GM23338 (cell line): ENCODE measurements at regions not wholly inside any gene's neighbourhood (a gene's known extent, or its start where the extent isn't known, plus 50 kb on each side); places are given as distances from the start of the nearest gene placed in this dataset.

Experiments used
- ATAC-seq: fragments of 200-7000 bp; cut with Tn5 transposase; 3 replicates; pipeline ENCODE4 v1.9.1; 2020
- DNase-seq: peaks from one replicate; pipeline ENCODE4 v3.0.0-alpha.2; 2015; ENCODE audit warnings: low spot score
- H2AFZ ChIP-seq: fragments of 200-600 bp; sonication (generic); 2 replicates; pipeline ENCODE4 v1.8.0; 2016; ENCODE audit warnings: antibody characterized with exemption, mild to moderate bottlenecking, moderate library complexity
- H3F3A ChIP-seq: fragments of 200-600 bp; sonication (generic); replicated peaks from 2 replicates; pipeline ENCODE4 v1.8.0; 2017; ENCODE audit warnings: antibody characterized with exemption, mixed run types, low read depth
- H3K27ac ChIP-seq: fragments of 200-600 bp; sonication (generic); 2 replicates; pipeline ENCODE4 v1.6.1; 2016; ENCODE audit warnings: low read depth
- H3K27me3 ChIP-seq: fragments of 200-600 bp; sonication (generic); 2 replicates; pipeline ENCODE4 v1.8.0; 2016; ENCODE audit warnings: mild to moderate bottlenecking, mixed run types, moderate library complexity; ENCODE audit not compliant: insufficient read depth
- H3K36me3 ChIP-seq: fragments of 200-600 bp; sonication (generic); 2 replicates; pipeline ENCODE4 v1.8.0; 2016; ENCODE audit warnings: mild to moderate bottlenecking; ENCODE audit not compliant: insufficient read depth
- H3K4me1 ChIP-seq: fragments of 200-600 bp; sonication (generic); 2 replicates; pipeline ENCODE4 v1.8.0; 2016; ENCODE audit warnings: mild to moderate bottlenecking, moderate library complexity; ENCODE audit not compliant: insufficient read depth
- H3K4me2 ChIP-seq: fragments of 200-600 bp; sonication (generic); 2 replicates; pipeline ENCODE4 v1.7.1; 2017; ENCODE audit warnings: mixed run types
- H3K4me3 ChIP-seq: fragments of 200-600 bp; sonication (generic); 2 replicates; pipeline ENCODE4 v1.6.1; 2016; ENCODE audit warnings: mixed run types
- H3K79me2 ChIP-seq: fragments of 200-600 bp; sonication (generic); replicated peaks from 2 replicates; pipeline ENCODE4 v1.8.0; 2017; ENCODE audit warnings: mild to moderate bottlenecking; ENCODE audit not compliant: insufficient read depth
- H3K9me2 ChIP-seq: fragments of 200-600 bp; sonication (generic); 2 replicates; pipeline ENCODE4 v1.8.0; 2017; ENCODE audit not compliant: insufficient read depth
- H4K20me1 ChIP-seq: fragments of 200-600 bp; sonication (generic); replicated peaks from 2 replicates; pipeline ENCODE4 v1.8.0; 2017; ENCODE audit warnings: mild to moderate bottlenecking; ENCODE audit not compliant: insufficient read depth
- H3K27ac Mint-ChIP-seq: 2 replicates; pipeline ENCODE4 v1.8.0; 2020; ENCODE audit warnings: inconsistent platforms, mild to moderate bottlenecking, moderate library complexity, mixed read lengths
- H3K27me3 Mint-ChIP-seq: 3 replicates; pipeline ENCODE4 v1.8.0; 2022; ENCODE audit warnings: low read depth, mild to moderate bottlenecking, moderate library complexity, mixed read lengths, inconsistent platforms; ENCODE audit not compliant: insufficient read depth, poor library complexity
- H3K36me3 Mint-ChIP-seq: 3 replicates; pipeline ENCODE4 v1.8.0; 2021; ENCODE audit warnings: low read depth, mild to moderate bottlenecking, inconsistent platforms, moderate library complexity, mixed read lengths
- H3K4me1 Mint-ChIP-seq: 3 replicates; pipeline ENCODE4 v1.8.0; 2020; ENCODE audit warnings: mild to moderate bottlenecking, inconsistent platforms, mixed read lengths
- H3K4me3 Mint-ChIP-seq: 3 replicates; pipeline ENCODE4 v1.8.0; 2021; ENCODE audit warnings: moderate library complexity, mild to moderate bottlenecking, inconsistent platforms, mixed read lengths
- H3K9me3 Mint-ChIP-seq: 3 replicates; pipeline ENCODE4 v1.8.0; 2020; ENCODE audit warnings: moderate library complexity, mild to moderate bottlenecking, inconsistent platforms, mixed read lengths
- EZH2 ChIP-seq: fragments of 200-600 bp; sonication (generic); IDR thresholded peaks from one replicate; pipeline ENCODE4 v1.8.0; 2017; ENCODE audit warnings: antibody characterized with exemption, mild to moderate bottlenecking, low read depth; ENCODE audit not compliant: unreplicated experiment
- JUNB ChIP-seq: IDR thresholded peaks from one replicate; pipeline ENCODE4 v1.6.1; 2016; ENCODE audit warnings: antibody characterized with exemption; ENCODE audit not compliant: unreplicated experiment
- NANOG ChIP-seq: IDR thresholded peaks from 2 replicates; pipeline ENCODE4 v1.6.1; 2016; ENCODE audit warnings: antibody characterized with exemption, borderline replicate concordance
- POLR2AphosphoS5 ChIP-seq: IDR thresholded peaks from 2 replicates; pipeline ENCODE4 v1.6.1; 2016; ENCODE audit warnings: antibody characterized with exemption, low read depth
- STAT1 ChIP-seq: IDR thresholded peaks from one replicate; pipeline ENCODE4 v1.6.1; 2016; ENCODE audit warnings: antibody characterized with exemption; ENCODE audit not compliant: unreplicated experiment
- ZNF331 ChIP-seq: fragments of 250-450 bp; sonication (Bioruptor Pico); IDR thresholded peaks from 2 replicates; pipeline ENCODE4 v1.5.0; 2020; ENCODE audit warnings: low read depth, mild to moderate bottlenecking, moderate library complexity
- TF ChIP-seq, protein P1 (sequence below), 2 experiments: fragments of 200-600 bp in 1 of 2; sonication (generic) in 1 of 2; conservative IDR thresholded peaks; 2 replicates each; pipeline versions ENCODE4 v1.5.1 to v1.6.1; 2016 to 2017; ENCODE audit warnings: antibody characterized with exemption in 2 of 2, low read depth in 2 of 2, mild to moderate bottlenecking in 2 of 2, moderate library complexity in 1 of 2
- TF ChIP-seq, protein P2 (sequence below): IDR thresholded peaks from one replicate; pipeline ENCODE4 v1.6.1; 2018; ENCODE audit warnings: antibody characterized with exemption; ENCODE audit not compliant: unreplicated experiment
- TF ChIP-seq, protein P3 (sequence below): IDR thresholded peaks from 2 replicates; pipeline ENCODE4 v1.6.1; 2016; ENCODE audit warnings: antibody characterized with exemption

DNA sequence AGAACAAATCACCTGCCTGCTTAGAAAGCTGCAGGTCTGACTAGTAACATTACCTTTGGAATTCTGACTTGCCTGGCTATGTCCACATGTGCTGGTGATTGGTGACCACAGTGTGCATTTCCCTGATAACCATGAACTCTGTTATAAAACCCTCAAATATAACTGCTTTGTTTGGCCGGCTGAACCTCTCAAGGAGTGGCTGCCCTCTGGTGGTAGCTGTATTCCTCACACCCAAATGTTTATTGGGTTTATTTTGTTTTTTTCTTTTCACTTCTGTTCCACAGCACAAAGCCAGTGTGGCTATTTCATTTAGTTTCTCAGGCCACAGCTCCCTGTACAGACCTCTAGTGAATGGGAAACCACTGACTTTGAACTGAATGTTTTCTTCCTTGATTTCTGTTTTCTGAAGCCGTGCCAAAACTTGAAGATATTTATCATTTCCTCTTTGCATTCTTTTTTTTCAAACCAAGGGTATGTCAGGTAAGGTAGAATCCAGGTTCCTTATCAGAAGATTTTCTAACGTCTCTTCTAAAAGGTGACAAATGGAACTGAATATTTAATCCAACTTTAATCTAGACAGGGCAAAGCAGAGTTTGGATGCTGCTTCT lies 549.0 kb upstream of the VRK2 start:
- Mint-ChIP-seq H3K4me1 (peaks cover 4% of the 10 kb centered on the region; the same call in 2 of the 3 replicates), H3K27me3 (no peaks in the 10 kb centered on the region), H3K9me3 (no peaks in the 10 kb centered on the region; the same call in 2 of the 3 replicates), H3K4me3 (no peak overlapping the region), H3K27ac (no peak overlapping the region), H3K36me3 (0 out of 3 replicates have a peak, but pooled peaks cover 3% of the 10 kb centered on the region)
- no peaks in the 10 kb centered on the region for H3K36me3 ChIP-seq
- H4K20me1 ChIP-seq: no peaks in the 10 kb centered on the region
- no peaks in the 10 kb centered on the region for H3K9me2 ChIP-seq
- no peak for TF ChIP-seq STAT1
- TF ChIP-seq NANOG: no peak
- TF ChIP-seq ZNF331: no peak
- TF ChIP-seq, protein P1, sequence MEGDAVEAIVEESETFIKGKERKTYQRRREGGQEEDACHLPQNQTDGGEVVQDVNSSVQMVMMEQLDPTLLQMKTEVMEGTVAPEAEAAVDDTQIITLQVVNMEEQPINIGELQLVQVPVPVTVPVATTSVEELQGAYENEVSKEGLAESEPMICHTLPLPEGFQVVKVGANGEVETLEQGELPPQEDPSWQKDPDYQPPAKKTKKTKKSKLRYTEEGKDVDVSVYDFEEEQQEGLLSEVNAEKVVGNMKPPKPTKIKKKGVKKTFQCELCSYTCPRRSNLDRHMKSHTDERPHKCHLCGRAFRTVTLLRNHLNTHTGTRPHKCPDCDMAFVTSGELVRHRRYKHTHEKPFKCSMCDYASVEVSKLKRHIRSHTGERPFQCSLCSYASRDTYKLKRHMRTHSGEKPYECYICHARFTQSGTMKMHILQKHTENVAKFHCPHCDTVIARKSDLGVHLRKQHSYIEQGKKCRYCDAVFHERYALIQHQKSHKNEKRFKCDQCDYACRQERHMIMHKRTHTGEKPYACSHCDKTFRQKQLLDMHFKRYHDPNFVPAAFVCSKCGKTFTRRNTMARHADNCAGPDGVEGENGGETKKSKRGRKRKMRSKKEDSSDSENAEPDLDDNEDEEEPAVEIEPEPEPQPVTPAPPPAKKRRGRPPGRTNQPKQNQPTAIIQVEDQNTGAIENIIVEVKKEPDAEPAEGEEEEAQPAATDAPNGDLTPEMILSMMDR (conservative IDR thresholded peaks at IDR 0.05; ENCODE audit: low read depth in 2 of 2): peak; percentile 87 to 91
- no peak for TF ChIP-seq JUNB
- peak overlapping the region; percentile 40; the same call in 1 of the 2 replicates for H2AFZ ChIP-seq
- peaks cover 7% of the 10 kb centered on the region; the same call in 1 of the 2 replicates for H3K4me1 ChIP-seq
- ATAC-seq (peak; percentile 70), DNase-seq (peak; percentile 82)
- no peaks in the 10 kb centered on the region for H3K79me2 ChIP-seq
- H3K27ac ChIP-seq: no peak overlapping the region
- no peaks in the 10 kb centered on the region for H3F3A ChIP-seq
- H3K27me3 ChIP-seq: no peaks in the 10 kb centered on the region
- H3K4me3 ChIP-seq: no peak overlapping the region
- H3K4me2 ChIP-seq: no peak overlapping the region

DNA sequence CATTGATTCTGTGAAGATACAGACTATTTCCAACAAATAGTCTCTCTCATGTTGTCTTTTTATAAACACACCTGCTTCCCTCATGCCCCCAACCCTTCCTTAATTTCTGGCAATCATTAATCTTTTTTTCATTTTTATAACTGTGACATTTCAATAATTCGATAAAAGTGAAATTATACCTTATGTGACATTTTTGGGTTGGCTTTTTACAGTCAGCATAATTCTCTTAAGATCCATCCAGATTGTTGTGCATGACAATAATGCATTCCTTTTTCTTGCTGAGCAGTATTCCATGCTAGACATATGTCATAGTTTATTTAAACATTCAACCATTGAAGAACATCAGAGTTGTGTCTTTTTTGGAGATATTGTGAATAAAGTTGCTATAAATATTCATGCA lies 541.8 kb upstream of the VRK2 start:
- H3K4me1 Mint-ChIP-seq: peaks cover 9% of the 10 kb centered on the region; the same call in 2 of the 3 replicates
- no peak overlapping the region for H3K4me3 Mint-ChIP-seq
- DNase-seq: no peak
- Histone ChIP-seq H3F3A (no peaks in the 10 kb centered on the region), H3K4me3 (no peak overlapping the region), H3K4me2 (no peak overlapping the region), H3K9me2 (no peaks in the 10 kb centered on the region), H4K20me1 (no peaks in the 10 kb centered on the region), H3K27me3 (no peaks in the 10 kb centered on the region), H3K79me2 (no peaks in the 10 kb centered on the region), H3K4me1 (peaks cover 13% of the 10 kb centered on the region), H2AFZ (no peak overlapping the region), H3K36me3 (no peaks in the 10 kb centered on the region), H3K27ac (no peak overlapping the region)
- H3K27ac Mint-ChIP-seq: no peak overlapping the region
- no peak for ATAC-seq
- H3K9me3 Mint-ChIP-seq: no peaks in the 10 kb centered on the region
- H3K36me3 Mint-ChIP-seq: no peaks in the 10 kb centered on the region
- H3K27me3 Mint-ChIP-seq: no peaks in the 10 kb centered on the region
- TF ChIP-seq NANOG (no peak), STAT1 (no peak), ZNF331 (no peak), EZH2 (no peak), JUNB (no peak), POLR2AphosphoS5 (no peak)
- TF ChIP-seq, protein P2, sequence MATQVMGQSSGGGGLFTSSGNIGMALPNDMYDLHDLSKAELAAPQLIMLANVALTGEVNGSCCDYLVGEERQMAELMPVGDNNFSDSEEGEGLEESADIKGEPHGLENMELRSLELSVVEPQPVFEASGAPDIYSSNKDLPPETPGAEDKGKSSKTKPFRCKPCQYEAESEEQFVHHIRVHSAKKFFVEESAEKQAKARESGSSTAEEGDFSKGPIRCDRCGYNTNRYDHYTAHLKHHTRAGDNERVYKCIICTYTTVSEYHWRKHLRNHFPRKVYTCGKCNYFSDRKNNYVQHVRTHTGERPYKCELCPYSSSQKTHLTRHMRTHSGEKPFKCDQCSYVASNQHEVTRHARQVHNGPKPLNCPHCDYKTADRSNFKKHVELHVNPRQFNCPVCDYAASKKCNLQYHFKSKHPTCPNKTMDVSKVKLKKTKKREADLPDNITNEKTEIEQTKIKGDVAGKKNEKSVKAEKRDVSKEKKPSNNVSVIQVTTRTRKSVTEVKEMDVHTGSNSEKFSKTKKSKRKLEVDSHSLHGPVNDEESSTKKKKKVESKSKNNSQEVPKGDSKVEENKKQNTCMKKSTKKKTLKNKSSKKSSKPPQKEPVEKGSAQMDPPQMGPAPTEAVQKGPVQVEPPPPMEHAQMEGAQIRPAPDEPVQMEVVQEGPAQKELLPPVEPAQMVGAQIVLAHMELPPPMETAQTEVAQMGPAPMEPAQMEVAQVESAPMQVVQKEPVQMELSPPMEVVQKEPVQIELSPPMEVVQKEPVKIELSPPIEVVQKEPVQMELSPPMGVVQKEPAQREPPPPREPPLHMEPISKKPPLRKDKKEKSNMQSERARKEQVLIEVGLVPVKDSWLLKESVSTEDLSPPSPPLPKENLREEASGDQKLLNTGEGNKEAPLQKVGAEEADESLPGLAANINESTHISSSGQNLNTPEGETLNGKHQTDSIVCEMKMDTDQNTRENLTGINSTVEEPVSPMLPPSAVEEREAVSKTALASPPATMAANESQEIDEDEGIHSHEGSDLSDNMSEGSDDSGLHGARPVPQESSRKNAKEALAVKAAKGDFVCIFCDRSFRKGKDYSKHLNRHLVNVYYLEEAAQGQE: no peak
- TF ChIP-seq, protein P1 (conservative IDR thresholded peaks at IDR 0.05; ENCODE audit: low read depth in 2 of 2): no peak
- TF ChIP-seq, protein P3, sequence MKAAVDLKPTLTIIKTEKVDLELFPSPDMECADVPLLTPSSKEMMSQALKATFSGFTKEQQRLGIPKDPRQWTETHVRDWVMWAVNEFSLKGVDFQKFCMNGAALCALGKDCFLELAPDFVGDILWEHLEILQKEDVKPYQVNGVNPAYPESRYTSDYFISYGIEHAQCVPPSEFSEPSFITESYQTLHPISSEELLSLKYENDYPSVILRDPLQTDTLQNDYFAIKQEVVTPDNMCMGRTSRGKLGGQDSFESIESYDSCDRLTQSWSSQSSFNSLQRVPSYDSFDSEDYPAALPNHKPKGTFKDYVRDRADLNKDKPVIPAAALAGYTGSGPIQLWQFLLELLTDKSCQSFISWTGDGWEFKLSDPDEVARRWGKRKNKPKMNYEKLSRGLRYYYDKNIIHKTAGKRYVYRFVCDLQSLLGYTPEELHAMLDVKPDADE: no peak
